SJCRH30 (cell line): ENCODE measurements at regions not wholly inside any gene's neighbourhood (a gene's known extent, or its start where the extent isn't known, plus 50 kb on each side); places are given as distances from the start of the nearest gene placed in this dataset.

Experiments used
- DNase-seq, 2 experiments: peaks; one replicate each; pipeline ENCODE4 v3.0.0-alpha.2; 2015 to 2020
- H3K27ac ChIP-seq: fragments of 250-450 bp; sonication (Bioruptor Pico); 2 replicates; pipeline ENCODE4 v1.5.1; 2020; ENCODE audit warnings: mild to moderate bottlenecking, moderate library complexity
- H3K27me3 ChIP-seq: fragments of 250-450 bp; sonication (Bioruptor Pico); 2 replicates; pipeline ENCODE4 v1.5.1; 2020; ENCODE audit warnings: mild to moderate bottlenecking, moderate library complexity
- H3K36me3 ChIP-seq: fragments of 250-450 bp; sonication (Bioruptor Pico); 2 replicates; pipeline ENCODE4 v1.5.1; 2020; ENCODE audit warnings: mild to moderate bottlenecking, moderate library complexity
- H3K4me1 ChIP-seq: fragments of 250-450 bp; sonication (Bioruptor Pico); 2 replicates; pipeline ENCODE4 v1.5.1; 2020; ENCODE audit warnings: mild to moderate bottlenecking, moderate library complexity
- H3K4me3 ChIP-seq: fragments of 250-450 bp; sonication (Bioruptor Pico); 2 replicates; pipeline ENCODE4 v1.5.1; 2020; ENCODE audit warnings: mild to moderate bottlenecking, moderate library complexity
- H3K9me3 ChIP-seq: fragments of 250-450 bp; sonication (Bioruptor Pico); replicated peaks from 2 replicates; pipeline ENCODE4 v1.5.1; 2020; ENCODE audit warnings: mild to moderate bottlenecking, moderate library complexity

DNA sequence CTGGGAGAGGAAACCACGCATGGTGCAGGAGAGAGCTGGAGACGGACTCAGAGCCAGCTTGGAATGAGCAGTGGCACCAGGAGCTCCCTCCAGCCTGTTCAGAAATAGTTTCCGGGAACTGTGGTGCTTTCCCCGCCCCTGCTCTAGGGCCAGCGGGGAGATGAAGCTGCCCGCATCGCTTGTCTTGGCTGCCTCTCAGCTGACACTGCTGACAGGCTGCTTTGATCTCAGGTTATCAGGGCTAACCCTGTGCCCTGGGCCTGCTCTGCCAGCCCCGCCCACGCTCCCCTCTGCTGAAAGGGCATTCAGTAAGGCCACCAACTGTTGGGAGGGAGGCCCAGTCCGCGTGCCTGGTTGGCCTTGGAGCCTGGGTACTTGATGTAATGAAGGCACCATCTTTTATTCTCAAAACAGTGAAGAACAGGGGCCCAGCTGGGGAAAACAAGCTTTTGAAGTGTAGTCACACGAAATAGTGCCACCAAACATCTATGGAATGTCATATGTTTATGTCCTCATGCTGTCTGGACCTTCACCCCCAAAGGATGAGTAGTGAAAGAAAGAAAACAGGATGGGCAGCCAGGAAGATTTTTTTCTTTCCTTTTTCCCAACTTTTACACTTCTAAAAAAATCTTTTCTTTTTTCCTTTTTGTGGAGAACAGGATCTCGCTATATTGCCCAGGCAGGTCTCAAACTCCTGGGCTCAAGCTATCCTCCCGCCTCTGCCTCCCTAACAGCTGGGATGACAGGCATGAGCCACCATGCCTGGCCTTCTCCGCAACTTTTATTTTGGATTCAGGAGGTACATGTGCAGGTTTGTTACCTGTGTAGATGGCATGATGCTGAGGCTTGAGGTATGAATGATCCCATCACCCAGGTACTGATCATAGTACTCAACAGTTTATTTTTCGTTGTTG lies 115.9 kb upstream of the TBX3 start:
- H3K36me3 ChIP-seq = no peaks in the 10 kb centered on the region
- H3K4me1 ChIP-seq = no peaks in the 10 kb centered on the region
- H3K27me3 ChIP-seq = no peaks in the 10 kb centered on the region
- no peak overlapping the region for H3K27ac ChIP-seq
- H3K4me3 ChIP-seq = no peak overlapping the region
- no peak for DNase-seq
- no peaks in the 10 kb centered on the region for H3K9me3 ChIP-seq

DNA sequence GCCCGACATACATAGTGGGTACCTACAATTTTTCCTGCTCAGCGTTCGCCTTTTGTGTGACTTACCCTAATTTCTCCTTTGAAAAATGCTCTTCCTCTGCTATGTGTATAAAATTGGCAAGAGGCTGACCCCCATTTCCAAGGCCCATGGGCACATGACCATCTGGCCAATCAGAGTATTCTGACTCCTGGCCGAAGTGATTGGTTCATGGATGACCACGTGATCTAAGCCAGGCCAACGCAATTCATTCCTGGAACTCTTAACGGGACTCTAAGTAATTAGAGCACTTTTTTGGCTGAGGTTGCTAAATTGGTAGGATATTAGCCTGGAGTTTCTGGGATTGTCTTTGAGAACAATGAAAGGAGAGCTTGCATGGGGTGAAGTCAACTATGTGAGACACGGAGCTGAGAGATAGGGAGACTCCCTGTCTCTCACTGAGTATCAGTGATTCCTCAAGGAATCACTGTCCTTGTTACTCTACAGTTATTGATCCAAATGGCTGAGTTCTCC lies 110.1 kb upstream of the TBX3 start:
- Histone ChIP-seq H3K4me1 (no peaks in the 10 kb centered on the region), H3K9me3 (no peaks in the 10 kb centered on the region), H3K4me3 (no peak overlapping the region), H3K36me3 (no peaks in the 10 kb centered on the region), H3K27me3 (no peaks in the 10 kb centered on the region), H3K27ac (no peak overlapping the region)
- DNase-seq = no peak

DNA sequence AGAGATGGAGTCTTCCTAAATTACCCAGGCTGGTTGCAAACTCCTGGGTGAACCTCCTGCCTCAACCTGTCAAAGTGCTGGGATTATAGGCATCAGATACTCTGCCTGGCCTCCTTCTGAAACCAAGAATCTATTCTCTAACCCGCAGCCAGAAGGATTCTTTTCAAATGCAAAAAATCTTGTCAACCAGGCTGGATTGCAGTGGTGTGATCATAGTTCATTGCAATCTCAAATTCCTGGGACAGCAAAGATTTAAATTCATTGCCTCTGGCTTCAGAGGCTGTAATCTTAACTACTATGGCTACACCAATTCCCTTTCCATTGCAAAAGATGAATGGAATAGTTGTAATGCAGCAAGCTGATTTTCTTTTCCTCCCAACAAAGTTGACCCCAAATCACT lies 106.3 kb upstream of the TBX3 start:
- no peaks in the 10 kb centered on the region for H3K36me3 ChIP-seq
- no peaks in the 10 kb centered on the region for H3K4me1 ChIP-seq
- H3K27me3 ChIP-seq = no peaks in the 10 kb centered on the region
- no peak for DNase-seq
- H3K9me3 ChIP-seq = no peaks in the 10 kb centered on the region
- H3K27ac ChIP-seq = no peak overlapping the region
- no peak overlapping the region for H3K4me3 ChIP-seq

DNA sequence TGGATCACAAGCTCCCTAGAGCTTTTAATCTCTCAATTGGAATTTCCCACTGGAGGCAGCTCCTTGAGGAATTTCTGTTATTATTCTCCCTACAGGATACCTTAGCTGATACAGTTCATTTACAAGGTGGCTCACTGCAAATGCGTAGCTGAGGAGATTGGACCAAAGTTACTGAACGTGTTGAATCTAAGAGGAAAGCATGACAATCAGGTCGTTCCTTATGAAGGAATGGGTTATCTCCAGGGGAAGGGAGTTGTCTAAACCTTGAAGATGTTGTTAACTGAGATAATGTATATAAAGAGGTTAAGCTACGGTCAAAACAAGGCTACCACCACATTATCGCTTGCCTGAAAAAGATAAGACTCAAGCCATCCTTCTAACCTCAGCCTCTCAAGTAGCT lies 105.8 kb upstream of the TBX3 start:
- H3K27ac ChIP-seq = no peak overlapping the region
- H3K4me1 ChIP-seq = no peaks in the 10 kb centered on the region
- DNase-seq = no peak
- no peaks in the 10 kb centered on the region for H3K9me3 ChIP-seq
- H3K36me3 ChIP-seq = no peaks in the 10 kb centered on the region
- H3K4me3 ChIP-seq = no peak overlapping the region
- H3K27me3 ChIP-seq = no peaks in the 10 kb centered on the region

DNA sequence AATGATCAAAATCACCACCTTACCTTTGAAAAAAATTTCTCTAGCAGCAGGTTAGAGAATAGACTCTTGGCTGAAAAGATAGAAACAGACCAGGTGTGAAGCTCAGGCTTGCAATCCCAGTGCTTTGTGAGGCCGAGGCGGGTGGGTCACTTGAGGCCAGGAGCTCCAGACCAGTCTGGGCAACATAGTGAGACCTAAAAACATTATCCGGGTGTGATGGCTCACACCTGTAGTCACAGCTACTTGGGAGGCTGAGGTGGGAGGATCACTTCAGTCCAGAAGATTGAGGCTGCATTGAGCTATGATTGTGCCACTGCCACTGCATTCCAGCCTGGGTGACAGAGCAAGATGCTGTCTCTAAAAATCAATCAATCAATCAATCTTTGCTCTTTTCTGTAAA lies 105.3 kb upstream of the TBX3 start:
- H3K27ac ChIP-seq = no peak overlapping the region
- no peaks in the 10 kb centered on the region for H3K36me3 ChIP-seq
- H3K4me1 ChIP-seq = no peaks in the 10 kb centered on the region

DNA sequence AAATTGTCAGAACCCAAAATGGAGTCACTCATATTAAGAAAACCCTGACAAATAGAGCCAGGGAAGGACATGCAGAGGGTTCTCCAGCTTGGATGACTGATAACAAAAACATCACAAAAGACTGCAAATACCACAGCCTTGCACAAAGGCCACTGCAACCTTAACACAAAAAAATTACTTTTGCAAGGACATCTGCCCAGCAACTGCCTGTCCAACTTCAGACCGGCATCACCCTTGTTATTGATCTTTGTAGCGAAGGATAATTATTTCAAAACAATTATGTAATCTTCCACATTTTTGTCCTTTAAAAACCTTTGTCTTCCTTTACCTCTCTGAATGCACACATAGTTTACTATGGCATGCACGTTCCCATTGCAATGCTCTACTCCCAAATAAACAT lies 100.6 kb upstream of the TBX3 start:
- Histone ChIP-seq H3K36me3 (no peaks in the 10 kb centered on the region), H3K9me3 (no peaks in the 10 kb centered on the region), H3K4me3 (no peak overlapping the region), H3K4me1 (no peaks in the 10 kb centered on the region), H3K27me3 (no peaks in the 10 kb centered on the region), H3K27ac (no peak overlapping the region)
- no peak for DNase-seq

More for the DNA sequence above, 105.3 kb upstream of the TBX3 start:
- H3K9me3 ChIP-seq = no peaks in the 10 kb centered on the region
- H3K27me3 ChIP-seq = no peaks in the 10 kb centered on the region
- DNase-seq = no peak
- no peak overlapping the region for H3K4me3 ChIP-seq

DNA sequence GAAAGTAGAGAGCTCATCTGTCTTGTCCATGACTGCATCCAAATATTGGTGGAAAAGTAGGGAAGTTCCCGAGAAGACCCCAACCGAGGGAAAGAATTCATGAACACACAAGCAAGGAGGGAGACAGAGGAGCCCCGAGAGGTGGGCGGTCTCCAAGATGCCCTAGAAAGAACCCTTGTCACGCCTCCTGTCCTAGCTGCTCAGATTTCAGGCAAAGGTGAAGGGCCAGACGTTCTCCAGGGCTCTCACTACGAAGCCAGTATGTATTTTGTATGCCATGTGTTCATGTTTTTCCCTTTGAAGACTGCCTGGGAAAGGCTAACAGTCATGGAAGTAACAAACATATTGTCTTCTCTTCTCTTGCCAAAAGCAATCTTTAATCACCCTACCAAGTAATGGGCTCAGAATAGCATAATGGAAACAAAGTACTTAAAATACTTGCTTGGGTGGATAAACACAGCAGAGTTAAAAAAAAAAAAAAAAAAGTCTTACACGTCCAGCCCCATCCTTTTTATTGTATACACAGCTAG lies 99.2 kb upstream of the TBX3 start:
- Histone ChIP-seq H3K27ac (no peak overlapping the region), H3K36me3 (no peaks in the 10 kb centered on the region), H3K9me3 (no peaks in the 10 kb centered on the region), H3K4me3 (no peak overlapping the region), H3K4me1 (no peaks in the 10 kb centered on the region), H3K27me3 (no peaks in the 10 kb centered on the region)
- DNase-seq = no peak

DNA sequence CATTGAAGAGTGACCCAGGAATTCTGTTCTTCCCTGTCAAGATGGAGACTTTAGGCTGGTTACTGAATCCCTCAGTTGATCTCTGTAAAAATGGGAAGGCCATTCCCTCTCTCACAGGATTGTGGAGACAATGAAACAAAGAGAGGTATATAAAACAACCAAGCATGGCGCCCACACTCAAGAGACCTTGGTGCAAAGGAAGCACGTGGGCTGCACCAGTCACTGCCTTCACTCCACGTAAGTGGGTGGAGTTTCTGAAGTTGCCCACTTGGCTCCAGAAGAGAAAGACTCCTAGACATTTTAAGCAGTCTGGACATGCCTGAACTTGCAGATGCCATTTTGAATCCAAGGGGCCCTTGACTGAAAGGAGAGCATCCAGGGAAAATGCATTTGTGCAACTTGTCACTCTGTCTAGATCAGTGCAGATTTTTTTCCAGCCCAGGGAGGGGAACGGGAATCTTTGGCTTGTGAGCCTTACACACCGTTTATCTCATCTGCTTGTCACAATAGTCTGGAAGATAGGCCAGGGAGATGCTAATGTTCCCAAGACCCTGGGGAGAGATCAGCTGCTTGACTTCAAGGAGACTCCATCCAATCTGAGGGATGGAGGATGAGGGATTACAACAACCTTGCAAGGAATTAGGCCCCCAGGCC lies 96.9 kb upstream of the TBX3 start:
- Histone ChIP-seq H3K36me3 (no peaks in the 10 kb centered on the region), H3K9me3 (no peaks in the 10 kb centered on the region), H3K27ac (no peak overlapping the region), H3K4me3 (no peak overlapping the region), H3K27me3 (no peaks in the 10 kb centered on the region), H3K4me1 (no peaks in the 10 kb centered on the region)
- DNase-seq = no peak

DNA sequence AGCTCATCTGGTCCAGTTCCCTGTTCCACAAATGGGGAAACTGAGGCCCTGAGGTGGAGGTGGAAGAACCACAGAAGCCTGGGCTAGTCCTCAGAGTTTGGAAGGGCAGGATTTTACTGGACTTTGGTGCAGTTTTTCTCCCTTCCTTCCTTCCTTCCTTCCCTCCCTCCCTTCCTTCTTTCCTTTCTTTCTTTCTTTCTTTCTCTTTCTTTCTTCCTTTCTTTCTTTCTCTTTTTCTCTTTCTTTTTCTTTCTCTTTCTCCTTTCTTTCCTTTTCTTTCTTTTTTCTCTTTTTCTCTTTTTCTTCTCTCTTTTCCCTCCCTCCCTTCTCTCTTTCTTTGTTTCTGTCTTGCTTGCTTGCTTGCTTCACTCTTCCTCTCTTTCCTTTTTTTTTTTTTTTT lies 95.7 kb upstream of the TBX3 start:
- no peak for DNase-seq
- Histone ChIP-seq H3K27ac (no peak overlapping the region), H3K9me3 (no peaks in the 10 kb centered on the region), H3K4me1 (no peaks in the 10 kb centered on the region), H3K4me3 (no peak overlapping the region), H3K36me3 (no peaks in the 10 kb centered on the region), H3K27me3 (no peaks in the 10 kb centered on the region)

DNA sequence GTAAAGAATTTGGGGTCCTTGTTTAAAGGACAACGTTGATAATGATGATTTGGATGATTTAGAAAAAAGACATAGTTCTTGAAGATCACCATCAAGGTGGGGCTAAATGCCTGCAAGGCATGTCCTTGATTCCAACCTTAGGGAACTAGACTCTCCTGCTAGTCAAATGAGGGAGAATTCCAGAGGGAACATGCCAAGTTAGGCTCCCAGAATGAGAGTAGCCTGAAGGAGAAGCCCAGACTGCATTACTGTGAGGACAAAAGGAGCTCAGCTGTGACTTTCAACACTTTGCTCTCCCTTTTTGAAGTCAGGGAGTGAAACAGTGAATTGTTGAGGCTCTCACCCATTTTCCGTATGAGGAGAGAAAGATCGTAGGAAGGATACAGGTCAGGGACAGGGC lies 95.2 kb upstream of the TBX3 start:
- Histone ChIP-seq H3K9me3 (no peaks in the 10 kb centered on the region), H3K27ac (no peak overlapping the region), H3K27me3 (no peaks in the 10 kb centered on the region), H3K36me3 (no peaks in the 10 kb centered on the region), H3K4me1 (no peaks in the 10 kb centered on the region), H3K4me3 (no peak overlapping the region)
- DNase-seq = no peak

DNA sequence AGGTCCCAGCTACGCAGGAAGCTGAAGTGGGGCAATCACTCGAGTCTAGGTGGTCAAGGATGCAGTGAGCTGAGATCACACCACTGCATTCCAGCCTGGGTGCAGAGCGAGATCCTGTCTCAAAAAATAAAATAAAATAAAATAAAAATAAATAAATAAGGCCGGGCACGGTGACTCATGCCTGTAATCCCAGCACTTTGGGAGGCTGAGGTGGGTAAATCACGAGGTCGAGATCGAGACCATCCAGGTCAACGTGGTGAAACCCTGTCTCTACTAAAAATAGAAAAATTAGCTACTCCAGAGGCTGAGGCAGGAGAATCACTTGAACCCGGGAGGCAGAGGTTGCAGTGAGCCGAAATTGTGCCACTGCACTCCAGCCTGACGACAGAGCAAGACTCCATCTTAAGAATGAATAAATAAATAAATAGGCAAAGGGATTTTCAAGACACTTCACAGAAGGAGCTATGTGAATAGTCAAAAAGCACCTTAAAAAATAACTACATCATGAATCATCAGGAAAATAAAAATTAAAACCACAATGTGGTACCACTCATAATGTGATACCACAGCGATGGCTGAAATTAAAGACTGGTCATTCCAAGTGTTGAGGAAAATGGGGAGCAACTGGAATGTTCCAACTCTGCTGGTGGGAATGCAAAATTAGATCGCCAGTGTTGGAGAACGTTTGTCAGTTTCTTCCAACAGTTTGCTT lies 92.9 kb upstream of the TBX3 start:
- H3K36me3 ChIP-seq = no peaks in the 10 kb centered on the region
- no peaks in the 10 kb centered on the region for H3K4me1 ChIP-seq
- DNase-seq = no peak
- H3K9me3 ChIP-seq = no peaks in the 10 kb centered on the region
- no peak overlapping the region for H3K27ac ChIP-seq
- H3K27me3 ChIP-seq = no peaks in the 10 kb centered on the region
- H3K4me3 ChIP-seq = no peak overlapping the region

DNA sequence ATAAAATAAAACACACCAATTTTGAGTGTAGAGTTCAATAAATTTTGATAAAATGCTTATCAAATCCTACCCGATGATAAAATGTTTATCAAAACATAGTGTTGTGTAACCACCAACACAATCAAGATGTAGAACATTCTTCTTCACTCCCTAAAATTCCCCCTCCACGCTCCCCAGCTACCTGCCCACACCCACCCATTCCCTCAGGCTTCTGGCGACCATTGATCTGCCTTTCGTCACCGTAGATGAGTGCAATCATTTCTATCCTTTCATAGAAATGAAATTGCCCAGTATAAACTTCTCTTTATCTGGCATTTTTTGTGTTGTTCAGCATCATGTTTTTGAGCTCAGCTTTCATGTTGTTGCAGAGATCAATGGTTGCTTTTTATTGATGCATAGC lies 90.7 kb upstream of the TBX3 start:
- no peak for DNase-seq
- H3K27me3 ChIP-seq = no peaks in the 10 kb centered on the region
- H3K36me3 ChIP-seq = no peaks in the 10 kb centered on the region
- H3K27ac ChIP-seq = no peak overlapping the region
- H3K4me1 ChIP-seq = no peaks in the 10 kb centered on the region
- no peak overlapping the region for H3K4me3 ChIP-seq
- no peaks in the 10 kb centered on the region for H3K9me3 ChIP-seq

DNA sequence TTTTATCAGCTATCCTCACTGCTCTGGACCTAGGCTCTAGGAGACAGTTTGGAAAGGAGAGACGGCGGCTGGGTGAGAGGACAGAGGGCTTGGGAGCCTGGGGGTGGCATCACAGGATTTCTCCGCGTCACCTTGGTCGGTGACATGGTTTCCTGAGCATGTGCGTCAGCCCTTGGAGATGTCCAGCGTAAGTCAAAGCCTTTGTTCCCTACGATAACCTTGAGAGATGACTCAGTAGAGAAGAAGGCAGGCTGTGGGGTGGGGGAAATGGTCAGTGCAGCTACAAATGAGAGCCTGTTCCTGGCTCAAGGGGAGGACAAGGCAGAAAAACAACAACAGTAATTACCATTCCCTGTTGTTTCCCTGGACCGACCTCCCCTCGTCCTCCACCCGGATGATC lies 90.2 kb upstream of the TBX3 start:
- DNase-seq = no peak
- H3K27ac ChIP-seq = no peak overlapping the region
- H3K4me3 ChIP-seq = no peak overlapping the region
- H3K27me3 ChIP-seq = no peaks in the 10 kb centered on the region
- H3K9me3 ChIP-seq = no peaks in the 10 kb centered on the region
- H3K36me3 ChIP-seq = no peaks in the 10 kb centered on the region
- H3K4me1 ChIP-seq = no peaks in the 10 kb centered on the region

DNA sequence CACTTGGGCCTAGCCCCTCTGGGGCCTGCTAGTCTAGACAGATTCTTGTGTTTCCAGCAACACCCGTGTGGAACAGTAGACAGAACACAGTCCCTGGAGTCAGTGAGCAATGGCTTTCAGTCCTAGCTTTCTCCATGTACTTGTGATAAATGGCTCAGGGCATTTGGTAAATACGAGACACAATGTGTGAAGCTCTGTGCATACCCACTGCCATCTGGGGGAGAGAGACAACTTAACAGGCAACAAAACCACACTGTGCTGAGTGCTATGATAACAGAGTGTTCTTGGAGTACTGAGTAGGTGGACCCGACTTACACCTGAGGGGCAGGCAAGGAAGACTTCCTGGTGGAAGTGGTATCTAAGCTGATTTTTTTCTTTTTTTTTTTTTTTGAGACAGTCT lies 86.3 kb upstream of the TBX3 start:
- H3K4me1 ChIP-seq = no peaks in the 10 kb centered on the region
- no peak overlapping the region for H3K27ac ChIP-seq
- H3K36me3 ChIP-seq = no peaks in the 10 kb centered on the region
- DNase-seq = no peak
- no peaks in the 10 kb centered on the region for H3K27me3 ChIP-seq
- H3K4me3 ChIP-seq = no peak overlapping the region
- no peaks in the 10 kb centered on the region for H3K9me3 ChIP-seq

DNA sequence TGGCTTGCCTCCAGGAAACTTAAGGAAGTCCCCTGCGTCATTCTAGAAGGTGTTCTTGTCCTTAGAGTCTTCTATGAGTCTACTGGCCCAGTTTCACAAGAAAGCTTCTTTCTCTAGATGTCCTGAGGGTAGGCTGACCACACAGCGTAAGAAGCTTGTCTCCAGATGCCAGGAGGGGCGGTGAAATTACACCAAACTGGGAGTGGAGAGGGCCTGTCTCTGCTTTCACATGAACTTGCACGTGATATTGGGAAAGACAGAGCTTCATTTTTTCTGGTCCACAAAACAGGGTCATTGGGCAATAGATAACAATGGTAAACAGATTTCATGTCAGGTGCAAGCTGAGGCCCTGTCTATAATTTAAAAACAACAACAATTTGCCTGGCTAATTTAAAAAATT lies 85.7 kb upstream of the TBX3 start:
- no peaks in the 10 kb centered on the region for H3K27me3 ChIP-seq
- no peak overlapping the region for H3K4me3 ChIP-seq
- no peaks in the 10 kb centered on the region for H3K36me3 ChIP-seq
- no peak overlapping the region for H3K27ac ChIP-seq
- no peaks in the 10 kb centered on the region for H3K9me3 ChIP-seq
- H3K4me1 ChIP-seq = no peaks in the 10 kb centered on the region
- DNase-seq = no peak
